ENCODE measurements at regions not wholly inside any gene's neighbourhood (a gene's known extent, or its start where the extent isn't known, plus 50 kb on each side); places are given as distances from the start of the nearest gene placed in this dataset.

- no peak for TF ChIP-seq CTCF (IDR thresholded peaks at IDR 0.05; ENCODE audit: insufficient read depth, low read length, severe bottlenecking)
- FAIRE-seq (no peak), DNase-seq (ENCODE audit: low read depth) (no peak)
- Histone ChIP-seq H3K27me3 (ENCODE audit: control insufficient read depth, insufficient read depth, low read length) (no peaks in the 10 kb centered on the region), H3K4me3 (ENCODE audit: low read depth, low read length) (no peak overlapping the region), H3K36me3 (ENCODE audit: control insufficient read depth, insufficient read depth, low read length) (no peaks in the 10 kb centered on the region)
Measured at GRCh38 chr4:137390707-137391106, 141.6 kb downstream of the PCDH18 start.

- TF ChIP-seq CTCF (IDR thresholded peaks at IDR 0.05; ENCODE audit: insufficient read depth, low read length, severe bottlenecking): no peak
- DNase-seq (ENCODE audit: low read depth) (no peak), FAIRE-seq (no peak)
- no peaks in the 10 kb centered on the region for H3K36me3 ChIP-seq (ENCODE audit: control insufficient read depth, insufficient read depth, low read length)
- H3K27me3 ChIP-seq (ENCODE audit: control insufficient read depth, insufficient read depth, low read length): no peaks in the 10 kb centered on the region
- no peak overlapping the region for H3K4me3 ChIP-seq (ENCODE audit: low read depth, low read length)
Measured at GRCh38 chr4:137389911-137390520, 142.3 kb downstream of the PCDH18 start.

GRCh38 chr4:137387924-137388323 is 144.4 kb downstream of the PCDH18 start:
- Histone ChIP-seq H3K27me3 (ENCODE audit: control insufficient read depth, insufficient read depth, low read length) (no peaks in the 10 kb centered on the region), H3K36me3 (ENCODE audit: control insufficient read depth, insufficient read depth, low read length) (no peaks in the 10 kb centered on the region), H3K4me3 (ENCODE audit: low read depth, low read length) (no peak overlapping the region)
- no peak for DNase-seq (ENCODE audit: low read depth)
- no peak for TF ChIP-seq CTCF (IDR thresholded peaks at IDR 0.05; ENCODE audit: insufficient read depth, low read length, severe bottlenecking)
- no peak for FAIRE-seq

- Histone ChIP-seq H3K4me3 (ENCODE audit: low read depth, low read length) (no peak overlapping the region), H3K27me3 (ENCODE audit: control insufficient read depth, insufficient read depth, low read length) (no peaks in the 10 kb centered on the region), H3K36me3 (ENCODE audit: control insufficient read depth, insufficient read depth, low read length) (no peaks in the 10 kb centered on the region)
- DNase-seq (ENCODE audit: low read depth) (no peak), FAIRE-seq (no peak)
- TF ChIP-seq CTCF (IDR thresholded peaks at IDR 0.05; ENCODE audit: insufficient read depth, low read length, severe bottlenecking): no peak
Measured at GRCh38 chr4:137384476-137384875, 147.8 kb downstream of the PCDH18 start.

- Histone ChIP-seq H3K36me3 (ENCODE audit: control insufficient read depth, insufficient read depth, low read length) (no peaks in the 10 kb centered on the region), H3K4me3 (ENCODE audit: low read depth, low read length) (no peak overlapping the region), H3K27me3 (ENCODE audit: control insufficient read depth, insufficient read depth, low read length) (no peaks in the 10 kb centered on the region)
- TF ChIP-seq CTCF (IDR thresholded peaks at IDR 0.05; ENCODE audit: insufficient read depth, low read length, severe bottlenecking): no peak
- no peak for DNase-seq (ENCODE audit: low read depth)
- FAIRE-seq: no peak
Measured at GRCh38 chr4:137378821-137379220, 153.5 kb downstream of the PCDH18 start.

- Histone ChIP-seq H3K27me3 (ENCODE audit: control insufficient read depth, insufficient read depth, low read length) (no peaks in the 10 kb centered on the region), H3K36me3 (ENCODE audit: control insufficient read depth, insufficient read depth, low read length) (no peaks in the 10 kb centered on the region), H3K4me3 (ENCODE audit: low read depth, low read length) (no peak overlapping the region)
- TF ChIP-seq CTCF (IDR thresholded peaks at IDR 0.05; ENCODE audit: insufficient read depth, low read length, severe bottlenecking): no peak
- FAIRE-seq: no peak
- peak; percentile 44 for DNase-seq (ENCODE audit: low read depth)
Measured at GRCh38 chr4:137378393-137378792, 153.9 kb downstream of the PCDH18 start.
